ENCODE measurements at regions not wholly inside any gene's neighbourhood (a gene's known extent, or its start where the extent isn't known, plus 50 kb on each side); places are given as distances from the start of the nearest gene placed in this dataset.

DNA sequence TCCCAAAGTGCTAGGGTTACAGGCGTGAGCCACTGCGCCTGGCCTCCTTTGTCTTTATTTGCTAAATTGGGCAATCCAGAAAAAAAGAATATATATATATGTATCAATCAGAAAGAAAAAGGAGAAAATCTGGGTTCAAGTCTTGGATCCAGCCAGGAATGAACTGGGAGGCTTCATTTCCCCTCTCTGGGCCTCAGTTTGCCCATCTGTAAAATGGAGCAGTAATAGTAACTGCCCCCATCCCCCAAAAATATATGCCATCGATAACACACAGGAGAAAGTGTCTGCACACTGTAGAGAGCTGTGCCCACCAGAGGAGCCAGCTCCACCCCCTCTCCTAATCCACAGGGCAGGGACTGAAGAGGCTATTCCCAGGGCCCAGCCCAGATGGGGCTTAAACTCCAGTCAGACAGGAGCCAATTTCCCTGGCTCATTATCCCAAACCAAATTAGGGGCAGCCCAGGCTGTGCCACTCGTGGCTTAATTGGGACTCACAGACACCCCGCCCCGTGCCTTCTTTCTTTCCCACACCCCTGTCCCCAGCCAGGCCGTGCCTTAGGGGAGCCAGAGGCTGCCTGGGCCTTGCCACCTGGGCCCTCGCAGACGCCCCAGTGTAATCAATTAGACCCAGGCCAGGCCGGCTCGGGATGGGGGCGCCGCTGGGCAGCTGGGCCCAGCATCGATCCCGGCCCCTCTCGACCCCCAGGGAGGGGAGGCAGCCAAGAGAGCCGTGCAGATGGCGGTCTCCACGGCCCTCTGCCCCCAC lies 171.5 kb downstream of the MN1 start:
- TF ChIP-seq, protein P1, sequence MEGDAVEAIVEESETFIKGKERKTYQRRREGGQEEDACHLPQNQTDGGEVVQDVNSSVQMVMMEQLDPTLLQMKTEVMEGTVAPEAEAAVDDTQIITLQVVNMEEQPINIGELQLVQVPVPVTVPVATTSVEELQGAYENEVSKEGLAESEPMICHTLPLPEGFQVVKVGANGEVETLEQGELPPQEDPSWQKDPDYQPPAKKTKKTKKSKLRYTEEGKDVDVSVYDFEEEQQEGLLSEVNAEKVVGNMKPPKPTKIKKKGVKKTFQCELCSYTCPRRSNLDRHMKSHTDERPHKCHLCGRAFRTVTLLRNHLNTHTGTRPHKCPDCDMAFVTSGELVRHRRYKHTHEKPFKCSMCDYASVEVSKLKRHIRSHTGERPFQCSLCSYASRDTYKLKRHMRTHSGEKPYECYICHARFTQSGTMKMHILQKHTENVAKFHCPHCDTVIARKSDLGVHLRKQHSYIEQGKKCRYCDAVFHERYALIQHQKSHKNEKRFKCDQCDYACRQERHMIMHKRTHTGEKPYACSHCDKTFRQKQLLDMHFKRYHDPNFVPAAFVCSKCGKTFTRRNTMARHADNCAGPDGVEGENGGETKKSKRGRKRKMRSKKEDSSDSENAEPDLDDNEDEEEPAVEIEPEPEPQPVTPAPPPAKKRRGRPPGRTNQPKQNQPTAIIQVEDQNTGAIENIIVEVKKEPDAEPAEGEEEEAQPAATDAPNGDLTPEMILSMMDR (IDR thresholded peaks at IDR 0.05; ENCODE audit: low read depth, low read length) = no peak
- no peak for TF ChIP-seq POLR2A (IDR thresholded peaks at IDR 0.05; ENCODE audit: extremely low read depth, insufficient read length)

Measured in NB4 (cell line).